ENCODE measurements at regions not wholly inside any gene's neighbourhood (a gene's known extent, or its start where the extent isn't known, plus 50 kb on each side); places are given as distances from the start of the nearest gene placed in this dataset.
"Not testable (repeated sequence)": the region's sequence is repeated elsewhere in the genome, so short reads cannot be mapped to it uniquely, and the experiment has no call there.

GRCh38 chrX:110536816-110537215, 178.2 kb downstream of the RTL9 start:
- Histone ChIP-seq H4K20me1 (ENCODE audit: control insufficient read depth, insufficient read depth, low read depth, low read length) (no peaks in the 10 kb centered on the region), H3K4me1 (ENCODE audit: control insufficient read depth, low read length) (no peaks in the 10 kb centered on the region), H3K4me3 (ENCODE audit: low read length) (no peak overlapping the region), H3K9me3 (ENCODE audit: control insufficient read depth, insufficient read depth, low read length) (no peaks in the 10 kb centered on the region), H3K27me3 (ENCODE audit: control insufficient read depth, low read length) (no peaks in the 10 kb centered on the region), H3K36me3 (ENCODE audit: control insufficient read depth, low read length) (no peaks in the 10 kb centered on the region), H3K79me2 (ENCODE audit: control insufficient read depth, low read length) (no peaks in the 10 kb centered on the region), H3K9me2 (replicated peaks; ENCODE audit: control insufficient read depth, low read length) (no peaks in the 10 kb centered on the region), H3K27ac (ENCODE audit: low read depth, low read length) (no peak overlapping the region), H3F3A (ENCODE audit: control insufficient read depth, insufficient read depth) (no peaks in the 10 kb centered on the region), H3K4me2 (ENCODE audit: low read length) (no peak overlapping the region)
- TF ChIP-seq EZH2phosphoT487 (IDR thresholded peaks at IDR 0.05; ENCODE audit: borderline replicate concordance, low read length): no peak
- TF ChIP-seq, protein P1, sequence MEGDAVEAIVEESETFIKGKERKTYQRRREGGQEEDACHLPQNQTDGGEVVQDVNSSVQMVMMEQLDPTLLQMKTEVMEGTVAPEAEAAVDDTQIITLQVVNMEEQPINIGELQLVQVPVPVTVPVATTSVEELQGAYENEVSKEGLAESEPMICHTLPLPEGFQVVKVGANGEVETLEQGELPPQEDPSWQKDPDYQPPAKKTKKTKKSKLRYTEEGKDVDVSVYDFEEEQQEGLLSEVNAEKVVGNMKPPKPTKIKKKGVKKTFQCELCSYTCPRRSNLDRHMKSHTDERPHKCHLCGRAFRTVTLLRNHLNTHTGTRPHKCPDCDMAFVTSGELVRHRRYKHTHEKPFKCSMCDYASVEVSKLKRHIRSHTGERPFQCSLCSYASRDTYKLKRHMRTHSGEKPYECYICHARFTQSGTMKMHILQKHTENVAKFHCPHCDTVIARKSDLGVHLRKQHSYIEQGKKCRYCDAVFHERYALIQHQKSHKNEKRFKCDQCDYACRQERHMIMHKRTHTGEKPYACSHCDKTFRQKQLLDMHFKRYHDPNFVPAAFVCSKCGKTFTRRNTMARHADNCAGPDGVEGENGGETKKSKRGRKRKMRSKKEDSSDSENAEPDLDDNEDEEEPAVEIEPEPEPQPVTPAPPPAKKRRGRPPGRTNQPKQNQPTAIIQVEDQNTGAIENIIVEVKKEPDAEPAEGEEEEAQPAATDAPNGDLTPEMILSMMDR (IDR thresholded peaks at IDR 0.05; ENCODE audit: low read depth, low read length, poor library complexity, severe bottlenecking): no peak

GRCh38 chrX:110541266-110541665, 182.6 kb downstream of the RTL9 start:
- H3K9me2 ChIP-seq (replicated peaks; ENCODE audit: control insufficient read depth, low read length): no peaks in the 10 kb centered on the region
- no peaks in the 10 kb centered on the region for H3K36me3 ChIP-seq (ENCODE audit: control insufficient read depth, low read length)
- no peaks in the 10 kb centered on the region for H3F3A ChIP-seq (ENCODE audit: control insufficient read depth, insufficient read depth)
- H3K4me3 ChIP-seq (ENCODE audit: low read length): no peak overlapping the region
- no peaks in the 10 kb centered on the region for H3K79me2 ChIP-seq (ENCODE audit: control insufficient read depth, low read length)
- no peaks in the 10 kb centered on the region for H4K20me1 ChIP-seq (ENCODE audit: control insufficient read depth, insufficient read depth, low read depth, low read length)
- H3K4me2 ChIP-seq (ENCODE audit: low read length): no peak overlapping the region
- no peaks in the 10 kb centered on the region for H3K9me3 ChIP-seq (ENCODE audit: control insufficient read depth, insufficient read depth, low read length)
- no peaks in the 10 kb centered on the region for H3K27me3 ChIP-seq (ENCODE audit: control insufficient read depth, low read length)
- no peak overlapping the region for H3K27ac ChIP-seq (ENCODE audit: low read depth, low read length)
- H3K4me1 ChIP-seq (ENCODE audit: control insufficient read depth, low read length): no peaks in the 10 kb centered on the region
- TF ChIP-seq, protein P1 (IDR thresholded peaks at IDR 0.05; ENCODE audit: low read depth, low read length, poor library complexity, severe bottlenecking): no peak
- no peak for TF ChIP-seq EZH2phosphoT487 (IDR thresholded peaks at IDR 0.05; ENCODE audit: borderline replicate concordance, low read length)

GRCh38 chrX:110550854-110551253, 192.2 kb downstream of the RTL9 start:
- H3K79me2 ChIP-seq (ENCODE audit: control insufficient read depth, low read length); H3K27me3 ChIP-seq (ENCODE audit: control insufficient read depth, low read length); H3K4me1 ChIP-seq (ENCODE audit: control insufficient read depth, low read length); H4K20me1 ChIP-seq (ENCODE audit: control insufficient read depth, insufficient read depth, low read depth, low read length); H3F3A ChIP-seq (ENCODE audit: control insufficient read depth, insufficient read depth); H3K4me3 ChIP-seq (ENCODE audit: low read length); H3K36me3 ChIP-seq (ENCODE audit: control insufficient read depth, low read length); H3K9me2 ChIP-seq (replicated peaks; ENCODE audit: control insufficient read depth, low read length); H3K27ac ChIP-seq (ENCODE audit: low read depth, low read length); H3K9me3 ChIP-seq (ENCODE audit: control insufficient read depth, insufficient read depth, low read length); H3K4me2 ChIP-seq (ENCODE audit: low read length): not testable (repeated sequence)

- no peaks in the 10 kb centered on the region for H3K27me3 ChIP-seq (ENCODE audit: control insufficient read depth, low read length)
- H3K27ac ChIP-seq (ENCODE audit: low read depth, low read length): no peak overlapping the region
- no peaks in the 10 kb centered on the region for H4K20me1 ChIP-seq (ENCODE audit: control insufficient read depth, insufficient read depth, low read depth, low read length)
- H3K9me3 ChIP-seq (ENCODE audit: control insufficient read depth, insufficient read depth, low read length): no peaks in the 10 kb centered on the region
- no peaks in the 10 kb centered on the region for H3F3A ChIP-seq (ENCODE audit: control insufficient read depth, insufficient read depth)
- H3K36me3 ChIP-seq (ENCODE audit: control insufficient read depth, low read length): no peaks in the 10 kb centered on the region
- H3K4me2 ChIP-seq (ENCODE audit: low read length): no peak overlapping the region
- no peaks in the 10 kb centered on the region for H3K79me2 ChIP-seq (ENCODE audit: control insufficient read depth, low read length)
- H3K9me2 ChIP-seq (replicated peaks; ENCODE audit: control insufficient read depth, low read length): no peaks in the 10 kb centered on the region
- TF ChIP-seq EZH2phosphoT487 (IDR thresholded peaks at IDR 0.05; ENCODE audit: borderline replicate concordance, low read length): no peak
- TF ChIP-seq, protein P1 (IDR thresholded peaks at IDR 0.05; ENCODE audit: low read depth, low read length, poor library complexity, severe bottlenecking): no peak
- no peak overlapping the region for H3K4me3 ChIP-seq (ENCODE audit: low read length)
- no peaks in the 10 kb centered on the region for H3K4me1 ChIP-seq (ENCODE audit: control insufficient read depth, low read length)
These were observed 199.2 kb downstream of the RTL9 start for GRCh38 chrX:110557864-110558263.

All from DOHH2 (cell line).